ENCODE measurements at regions not wholly inside any gene's neighbourhood (a gene's known extent, or its start where the extent isn't known, plus 50 kb on each side); places are given as distances from the start of the nearest gene placed in this dataset.

DNA sequence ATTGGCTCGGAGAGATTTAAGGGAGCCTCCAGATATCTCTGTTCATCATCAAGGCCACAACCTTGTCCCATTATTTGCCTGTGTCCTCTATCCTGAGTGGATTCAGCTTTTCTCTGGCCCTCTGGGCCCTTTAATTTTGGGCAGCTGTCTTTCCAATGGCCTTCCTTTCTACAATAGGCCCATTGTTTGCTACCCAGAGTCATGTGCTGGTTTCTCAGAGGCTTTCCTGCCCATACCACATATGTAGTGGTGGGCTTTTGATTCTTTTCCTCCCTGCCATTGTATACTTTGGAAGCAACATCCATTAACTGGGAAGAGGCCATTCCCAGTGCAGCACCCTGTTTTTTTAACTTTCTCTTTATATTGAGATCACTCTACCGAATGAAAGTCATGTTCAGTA lies 233.9 kb upstream of the SGCD start:
- no peak for DNase-seq

- no peak for DNase-seq
These were observed 233.0 kb upstream of the SGCD start for GRCh38 chr5:156094001-156094400.

GRCh38 chr5:156095709-156096241 lies 231.2 kb upstream of the SGCD start:
- no peak for DNase-seq

GRCh38 chr5:156096259-156096658 lies 230.7 kb upstream of the SGCD start:
- no peak for DNase-seq

DNA sequence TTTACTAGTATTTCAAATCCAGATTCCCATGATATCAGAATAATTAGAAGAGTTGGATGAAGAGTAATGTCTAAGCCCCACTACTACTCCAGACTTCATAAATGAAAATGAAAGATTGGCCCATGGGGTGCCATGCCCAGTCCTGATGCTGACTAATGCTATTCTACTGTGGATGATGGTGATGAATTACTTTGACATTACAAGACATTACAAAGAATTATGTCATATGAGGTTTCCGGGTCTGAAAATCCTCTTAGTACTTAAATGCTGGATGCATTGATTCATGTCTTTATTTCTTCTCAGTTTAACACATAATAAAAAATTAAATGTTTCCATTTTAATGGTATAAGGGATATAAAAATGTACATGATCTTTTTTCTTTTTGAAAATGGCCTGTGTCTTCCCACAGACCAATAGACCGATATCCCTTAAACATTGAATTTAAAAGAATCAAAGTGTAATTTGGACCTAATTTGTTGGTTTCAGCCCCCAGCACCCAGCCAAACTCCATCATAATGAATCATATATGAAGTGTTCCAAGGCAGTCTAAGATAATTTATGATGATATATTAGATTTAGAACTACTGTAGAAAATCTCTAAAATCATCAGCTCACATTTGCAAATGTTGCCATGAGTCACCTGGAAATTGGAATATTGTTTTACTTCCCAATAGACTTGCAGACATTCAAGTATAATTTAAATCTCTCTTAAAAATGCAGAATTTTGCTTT lies 223.6 kb upstream of the SGCD start:
- no peak for DNase-seq

GRCh38 chr5:156109317-156110023 lies 217.5 kb upstream of the SGCD start:
- no peak for DNase-seq

DNA sequence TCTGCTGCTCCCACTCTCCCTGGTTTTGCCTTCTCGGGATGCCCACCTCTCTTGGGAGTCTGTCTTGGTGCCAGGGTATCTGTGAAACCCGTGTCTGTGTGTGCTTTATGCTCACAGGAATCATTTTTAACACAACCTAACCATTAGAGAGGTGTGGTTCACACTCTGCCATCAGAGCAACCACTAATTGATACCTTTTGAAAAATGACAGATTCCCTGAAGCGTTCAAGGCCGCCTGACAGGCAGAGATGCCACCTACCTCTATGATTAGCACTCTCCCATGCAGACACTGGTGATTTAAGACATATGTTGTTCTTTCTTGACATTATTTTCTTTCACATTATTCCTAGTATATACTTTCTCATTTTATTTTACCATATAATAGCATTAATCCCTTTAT lies 207.3 kb upstream of the SGCD start:
- DNase-seq, result peak; percentile 14 to 35

- DNase-seq, result peak in 1 of 2 experiments; percentile 12
These were observed 206.2 kb upstream of the SGCD start for GRCh38 chr5:156120777-156121176.

DNA sequence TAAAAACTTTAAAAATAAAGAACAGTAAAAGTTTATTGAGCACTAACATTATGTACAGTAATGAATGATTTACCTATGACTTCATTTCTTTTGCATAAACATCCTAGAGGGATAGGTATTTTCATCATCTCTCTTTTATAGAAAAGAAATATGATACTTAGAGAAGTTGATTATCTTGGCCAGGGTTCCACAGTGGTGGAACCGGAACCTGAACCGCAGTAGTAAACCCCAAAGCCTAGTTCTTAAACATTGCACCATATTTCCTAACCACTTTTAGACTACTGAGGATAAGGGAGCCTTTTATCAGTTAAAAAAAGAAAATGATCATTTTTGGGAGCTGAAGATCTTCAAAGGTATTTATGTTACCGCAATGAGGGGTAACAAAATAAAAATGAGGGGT lies 205.7 kb upstream of the SGCD start:
- no peak for DNase-seq

DNA sequence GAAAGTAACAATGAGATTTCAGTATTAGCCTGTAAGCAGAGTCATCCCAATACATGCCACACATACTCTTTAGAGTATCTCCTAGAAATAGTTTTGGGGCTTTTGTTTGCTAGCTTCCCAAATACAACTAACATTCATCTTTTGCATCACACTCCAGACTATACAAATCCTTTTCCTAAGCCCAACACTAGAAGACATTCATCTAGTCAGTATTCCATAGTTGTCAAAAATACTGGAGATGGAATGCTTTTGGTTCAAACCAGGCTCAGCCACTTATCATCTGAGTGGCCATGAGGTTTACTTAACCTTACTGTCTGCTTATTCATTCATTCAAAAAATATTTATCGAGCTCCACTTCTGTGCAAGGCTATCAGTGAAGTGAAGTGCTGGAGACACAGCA lies 205.1 kb upstream of the SGCD start:
- DNase-seq, result no peak

GRCh38 chr5:156124708-156125107 lies 202.3 kb upstream of the SGCD start:
- no peak for DNase-seq

DNA sequence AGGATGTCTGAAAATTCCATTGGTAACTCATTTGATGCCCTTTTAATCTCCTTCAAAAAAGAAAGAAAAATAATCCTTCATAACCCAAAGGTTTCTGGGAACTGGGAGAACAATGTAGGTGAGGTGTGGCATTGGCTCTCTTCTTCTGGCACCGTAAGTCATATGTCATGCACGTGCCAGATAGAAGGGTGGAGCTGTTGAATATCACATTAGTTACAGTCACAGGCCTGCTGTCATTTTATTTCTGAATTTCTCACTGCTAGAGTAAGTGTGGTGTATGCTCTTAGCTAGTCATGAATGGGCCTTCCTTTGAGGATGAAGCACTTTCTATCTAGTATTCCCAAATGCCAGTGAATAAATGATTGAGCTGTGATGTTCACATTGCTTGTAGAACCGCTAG lies 201.8 kb upstream of the SGCD start:
- DNase-seq, result no peak

DNA sequence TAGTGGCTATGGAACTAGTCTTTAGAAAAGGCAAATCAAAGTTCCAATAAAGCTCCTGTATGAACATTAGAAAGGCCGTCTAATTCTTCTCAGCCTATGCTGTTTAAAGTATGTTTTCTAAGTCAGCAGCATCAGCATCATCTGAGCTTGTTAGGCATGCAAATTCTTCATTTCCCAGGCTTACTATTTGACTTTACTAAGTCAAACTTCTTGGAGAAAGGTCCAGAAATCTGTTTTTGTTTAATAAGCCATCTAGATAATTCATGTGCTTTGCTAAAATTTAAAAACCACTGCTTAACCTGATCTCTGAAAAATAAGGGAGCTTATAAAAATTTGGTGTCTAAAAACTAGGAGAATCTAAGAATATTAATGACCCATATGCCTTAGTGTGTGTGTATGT lies 200.2 kb upstream of the SGCD start:
- no peak for DNase-seq

GRCh38 chr5:156128026-156128425 lies 198.9 kb upstream of the SGCD start:
- DNase-seq, result no peak

DNA sequence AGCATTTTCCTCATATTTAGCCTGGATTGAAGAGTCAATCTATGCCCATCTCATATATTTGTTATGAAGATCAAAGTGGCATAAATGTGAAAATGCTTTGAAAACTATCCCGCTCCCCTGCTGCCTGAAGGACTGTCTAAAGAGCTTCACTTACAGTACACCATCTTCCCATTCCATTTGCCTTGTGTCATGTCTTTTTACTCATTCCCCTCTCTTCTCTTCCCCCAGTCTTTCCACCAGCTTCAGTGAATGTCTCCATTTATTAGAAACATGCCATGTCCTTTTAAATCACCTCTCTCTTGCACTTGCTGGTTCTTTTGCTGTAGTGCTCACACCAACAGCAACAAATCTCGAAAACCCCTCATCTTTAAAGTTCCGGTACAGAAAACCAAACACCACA lies 192.7 kb upstream of the SGCD start:
- no peak for DNase-seq

GRCh38 chr5:156135531-156135930 lies 191.4 kb upstream of the SGCD start:
- DNase-seq, result no peak

GRCh38 chr5:156137071-156137869 lies 189.7 kb upstream of the SGCD start:
- DNase-seq, result no peak

DNA sequence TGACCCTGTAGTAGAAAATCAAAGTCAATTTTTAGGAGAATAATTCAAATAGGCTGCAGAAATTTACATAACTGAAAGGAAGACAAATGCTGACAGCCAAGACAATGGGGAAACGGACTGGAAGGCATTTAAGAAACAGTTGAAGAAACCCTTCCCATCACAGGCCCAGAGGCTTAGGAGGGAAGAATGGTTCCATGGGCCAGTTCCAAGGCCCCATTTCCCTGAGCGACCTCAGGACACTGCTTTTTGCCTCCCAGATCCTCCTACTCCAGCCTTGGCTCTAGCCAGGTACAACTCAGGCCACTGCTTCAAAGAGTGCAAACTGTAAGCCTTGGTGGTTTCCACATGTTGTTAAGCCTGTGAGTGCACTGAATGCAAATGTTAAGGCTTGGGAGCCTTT lies 184.1 kb upstream of the SGCD start:
- no peak for DNase-seq

DNA sequence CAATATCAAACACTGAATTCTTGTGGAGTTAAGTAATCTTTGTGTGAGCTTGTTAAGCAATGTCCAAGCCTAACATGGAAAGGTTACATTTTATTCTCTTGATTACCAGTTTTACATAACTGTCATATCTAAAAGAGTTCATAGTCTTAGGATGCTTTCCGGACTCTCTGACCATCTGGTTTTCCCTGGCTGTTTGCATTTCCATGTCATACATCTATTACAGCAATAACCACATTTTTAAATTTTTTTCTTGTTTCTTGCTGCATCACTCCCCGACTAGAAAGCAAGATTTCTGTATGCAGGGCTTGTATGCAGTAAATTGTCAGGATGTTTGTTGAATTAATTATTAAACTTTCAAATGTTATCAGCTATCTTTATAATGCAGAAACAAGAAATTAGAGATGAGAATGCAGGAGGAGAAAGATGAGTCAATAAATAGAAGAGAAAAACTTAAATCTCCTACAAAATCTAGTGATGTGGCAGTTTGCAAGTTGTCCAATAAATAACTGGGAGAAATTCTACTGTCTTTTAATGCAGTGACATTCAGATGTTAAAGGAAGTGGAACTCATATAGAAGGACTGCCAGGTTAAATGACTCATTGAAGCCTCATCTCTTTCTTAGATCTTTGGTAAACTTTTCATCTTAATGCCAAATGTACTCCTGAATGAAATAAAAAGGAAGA lies 179.6 kb upstream of the SGCD start:
- DNase-seq, result no peak

- DNase-seq, result no peak
These were observed 179.0 kb upstream of the SGCD start for GRCh38 chr5:156147944-156148285.

DNA sequence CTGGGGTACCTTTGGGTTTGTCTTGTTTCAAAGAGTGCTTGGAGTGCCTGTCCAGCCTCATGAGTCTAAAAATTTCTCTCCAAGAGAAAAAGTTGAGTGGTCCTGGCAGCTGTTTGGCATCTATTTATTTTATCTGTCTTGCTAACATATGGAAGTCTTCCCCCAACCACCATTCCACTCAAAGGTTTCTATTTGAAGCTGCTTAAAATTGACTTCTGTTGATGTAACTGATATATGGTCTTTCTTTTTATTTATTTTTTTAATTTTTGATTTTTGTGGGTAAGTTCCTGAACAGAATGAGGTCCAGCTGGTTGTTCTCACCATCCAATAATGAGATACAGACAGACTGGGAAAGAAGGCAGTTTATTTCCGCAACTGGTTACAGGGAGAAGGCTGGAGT lies 178.7 kb upstream of the SGCD start:
- DNase-seq, result no peak

GRCh38 chr5:156149213-156149612 lies 177.8 kb upstream of the SGCD start:
- DNase-seq, result no peak

DNA sequence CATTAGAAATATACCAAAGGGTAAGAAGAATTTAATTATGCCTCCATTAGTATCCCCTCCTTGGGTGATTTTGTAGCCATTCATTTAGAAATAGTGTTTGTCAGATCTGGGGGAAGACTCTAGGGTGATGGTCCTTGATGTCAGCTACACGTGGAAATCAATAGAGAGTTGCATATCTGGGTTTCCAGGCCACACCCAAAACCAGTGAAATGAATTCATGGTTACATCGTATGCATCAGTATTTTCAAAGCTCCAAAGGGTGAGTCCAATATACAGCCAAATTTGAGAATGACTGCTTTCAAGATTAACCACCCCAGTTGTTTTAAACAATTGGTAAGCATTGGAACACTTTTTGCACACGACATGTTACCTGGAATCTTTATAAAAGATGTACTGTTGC lies 173.4 kb upstream of the SGCD start:
- no peak for DNase-seq

All from NCI-H2081 (cell line).